HL-60 (cell line): ENCODE measurements at regions not wholly inside any gene's neighbourhood (a gene's known extent, or its start where the extent isn't known, plus 50 kb on each side); places are given as distances from the start of the nearest gene placed in this dataset.

Source experiments
- DNase-seq, 2 experiments: peaks; one replicate each; pipeline ENCODE4 v3.0.0-alpha.2; 2010 to 2020; ENCODE audit warnings: low read depth in 1 of 2, low spot score in 1 of 2
- H3K27ac ChIP-seq: fragments of 250-450 bp; sonication (Bioruptor Pico); replicated peaks from 2 replicates; pipeline ENCODE4 v1.5.1; 2020; ENCODE audit warnings: mild to moderate bottlenecking, moderate library complexity
- H3K27me3 ChIP-seq: fragments of 250-450 bp; sonication (Bioruptor Pico); 2 replicates; pipeline ENCODE4 v1.5.1; 2021; ENCODE audit warnings: mild to moderate bottlenecking, moderate library complexity; ENCODE audit not compliant: insufficient read depth, poor library complexity, severe bottlenecking
- H3K4me3 ChIP-seq: replicated peaks from 2 replicates; pipeline ENCODE4 v1.5.1; 2011; ENCODE audit warnings: mild to moderate bottlenecking, control low read depth, low read length; ENCODE audit not compliant: insufficient read depth
- CTCF ChIP-seq: IDR thresholded peaks from one replicate; pipeline ENCODE4 v1.5.1; 2011; ENCODE audit warnings: low read length, control low read depth, inconsistent platforms; ENCODE audit not compliant: insufficient read depth
- GABPA ChIP-seq: IDR thresholded peaks from 2 replicates; pipeline ENCODE4 v1.6.1; 2012; ENCODE audit warnings: low read depth
- POLR2AphosphoS5 ChIP-seq: IDR thresholded peaks from 2 replicates; pipeline ENCODE4 v1.6.1; 2012; ENCODE audit warnings: low read depth
- REST ChIP-seq: IDR thresholded peaks from 2 replicates; pipeline ENCODE4 v1.6.1; 2012; ENCODE audit warnings: low read depth; ENCODE audit not compliant: insufficient replicate concordance
- SPI1 ChIP-seq: IDR thresholded peaks from 2 replicates; pipeline ENCODE4 v1.6.1; 2012; ENCODE audit warnings: low read depth, mild to moderate bottlenecking, borderline replicate concordance

GRCh38 chr21:25458484-25458883 is 148.8 kb downstream of the MRPL39 start:
- TF ChIP-seq SPI1 (no peak), CTCF (no peak), GABPA (no peak), REST (no peak), POLR2AphosphoS5 (no peak)
- Histone ChIP-seq H3K4me3 (no peak overlapping the region), H3K27ac (no peak overlapping the region), H3K27me3 (no peaks in the 10 kb centered on the region)
- no peak for DNase-seq

- no peak for TF ChIP-seq REST
- DNase-seq = no peak
- Histone ChIP-seq H3K27ac (no peak overlapping the region), H3K4me3 (no peak overlapping the region), H3K27me3 (no peaks in the 10 kb centered on the region)
These were observed 149.3 kb downstream of the MRPL39 start for GRCh38 chr21:25457946-25458345.

- H3K4me3 ChIP-seq = no peak overlapping the region
- TF ChIP-seq SPI1 (peak; percentile 53; the same call in 1 of the 2 replicates), REST (no peak), CTCF (no peak), GABPA (no peak), POLR2AphosphoS5 (no peak)
- peak in 1 of 2 experiments; percentile 12 for DNase-seq
- H3K27ac ChIP-seq = no peak overlapping the region
- H3K27me3 ChIP-seq = no peaks in the 10 kb centered on the region
These were observed 149.9 kb downstream of the MRPL39 start for GRCh38 chr21:25457411-25457810.

GRCh38 chr21:25456672-25457071 is 150.6 kb downstream of the MRPL39 start:
- no peak for TF ChIP-seq GABPA
- TF ChIP-seq REST = no peak
- no peak for TF ChIP-seq CTCF
- no peak for TF ChIP-seq SPI1
- no peak for TF ChIP-seq POLR2AphosphoS5
- DNase-seq = no peak
- H3K4me3 ChIP-seq = no peak overlapping the region
- no peaks in the 10 kb centered on the region for H3K27me3 ChIP-seq
- H3K27ac ChIP-seq = no peak overlapping the region
